Progenitor cell of endocrine pancreas (in vitro differentiated cells): ENCODE measurements at regions not wholly inside any gene's neighbourhood (a gene's known extent, or its start where the extent isn't known, plus 50 kb on each side); places are given as distances from the start of the nearest gene placed in this dataset.

Source experiments
- DNase-seq: peaks from one replicate; pipeline ENCODE4 v3.0.0; 2021; ENCODE audit warnings: low spot score; ENCODE audit not compliant: unreplicated experiment
- H3K27ac Mint-ChIP-seq: 2 replicates; pipeline ENCODE4 v1.8.0; 2021; ENCODE audit warnings: mild to moderate bottlenecking, moderate library complexity, mixed read lengths
- H3K27me3 Mint-ChIP-seq: 2 replicates; pipeline ENCODE4 v1.8.0; 2021; ENCODE audit warnings: mixed read lengths
- H3K36me3 Mint-ChIP-seq: 2 replicates; pipeline ENCODE4 v1.8.0; 2022; ENCODE audit warnings: mixed read lengths; ENCODE audit not compliant: insufficient read depth
- H3K4me1 Mint-ChIP-seq: 2 replicates; pipeline ENCODE4 v1.8.0; 2021; ENCODE audit warnings: low read depth, mixed read lengths
- H3K4me3 Mint-ChIP-seq: 2 replicates; pipeline ENCODE4 v1.8.0; 2021; ENCODE audit warnings: low read depth, mild to moderate bottlenecking, moderate library complexity, mixed read lengths
- H3K9me3 Mint-ChIP-seq: 2 replicates; pipeline ENCODE4 v1.8.0; 2021; ENCODE audit warnings: low read depth, mixed read lengths
- TF ChIP-seq, protein P1 (sequence below): fragments of 200-600 bp; sonication (generic); IDR thresholded peaks from one replicate; pipeline ENCODE4 v1.5.0; 2021; ENCODE audit warnings: antibody characterized with exemption, mild to moderate bottlenecking; ENCODE audit not compliant: unreplicated experiment

DNA sequence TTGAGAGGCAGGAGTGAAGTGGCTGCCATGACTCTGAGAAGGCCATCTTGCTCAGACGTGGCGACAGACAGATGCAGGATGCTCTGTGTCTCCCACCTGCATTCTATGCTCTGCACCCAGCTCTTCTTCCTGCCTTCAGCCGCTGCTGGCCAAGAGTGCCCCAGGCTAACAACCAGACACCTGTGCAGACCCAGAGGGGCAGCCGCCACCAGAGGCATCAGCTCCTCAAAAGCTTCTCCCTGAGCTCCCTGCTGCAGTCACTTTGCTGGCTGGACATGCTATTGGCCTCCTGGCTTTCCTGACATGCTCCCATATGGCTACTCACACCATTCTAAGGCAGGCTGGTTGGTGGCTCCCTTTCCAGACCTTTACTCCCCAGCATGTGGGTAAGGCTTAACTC is 70.6 kb upstream of the GRB10 start:
- H3K27me3 Mint-ChIP-seq = peaks cover 25% of the 10 kb centered on the region
- DNase-seq = no peak
- no peak overlapping the region for H3K4me3 Mint-ChIP-seq
- TF ChIP-seq, protein P1, sequence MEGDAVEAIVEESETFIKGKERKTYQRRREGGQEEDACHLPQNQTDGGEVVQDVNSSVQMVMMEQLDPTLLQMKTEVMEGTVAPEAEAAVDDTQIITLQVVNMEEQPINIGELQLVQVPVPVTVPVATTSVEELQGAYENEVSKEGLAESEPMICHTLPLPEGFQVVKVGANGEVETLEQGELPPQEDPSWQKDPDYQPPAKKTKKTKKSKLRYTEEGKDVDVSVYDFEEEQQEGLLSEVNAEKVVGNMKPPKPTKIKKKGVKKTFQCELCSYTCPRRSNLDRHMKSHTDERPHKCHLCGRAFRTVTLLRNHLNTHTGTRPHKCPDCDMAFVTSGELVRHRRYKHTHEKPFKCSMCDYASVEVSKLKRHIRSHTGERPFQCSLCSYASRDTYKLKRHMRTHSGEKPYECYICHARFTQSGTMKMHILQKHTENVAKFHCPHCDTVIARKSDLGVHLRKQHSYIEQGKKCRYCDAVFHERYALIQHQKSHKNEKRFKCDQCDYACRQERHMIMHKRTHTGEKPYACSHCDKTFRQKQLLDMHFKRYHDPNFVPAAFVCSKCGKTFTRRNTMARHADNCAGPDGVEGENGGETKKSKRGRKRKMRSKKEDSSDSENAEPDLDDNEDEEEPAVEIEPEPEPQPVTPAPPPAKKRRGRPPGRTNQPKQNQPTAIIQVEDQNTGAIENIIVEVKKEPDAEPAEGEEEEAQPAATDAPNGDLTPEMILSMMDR = no peak
- no peaks in the 10 kb centered on the region for H3K9me3 Mint-ChIP-seq
- H3K36me3 Mint-ChIP-seq = no peaks in the 10 kb centered on the region
- H3K4me1 Mint-ChIP-seq = peaks cover 5% of the 10 kb centered on the region
- H3K27ac Mint-ChIP-seq = no peak overlapping the region

- Mint-ChIP-seq H3K4me1 (peaks cover 5% of the 10 kb centered on the region), H3K27me3 (peaks cover 25% of the 10 kb centered on the region), H3K27ac (no peak overlapping the region), H3K36me3 (no peaks in the 10 kb centered on the region), H3K4me3 (no peak overlapping the region), H3K9me3 (no peaks in the 10 kb centered on the region)
- DNase-seq = no peak
- TF ChIP-seq, protein P1 = no peak
Observed at GRCh38 chr7:50852901-50853300, 70.2 kb upstream of the GRB10 start.

GRCh38 chr7:50851891-50852290 is 69.2 kb upstream of the GRB10 start:
- Mint-ChIP-seq H3K36me3 (no peaks in the 10 kb centered on the region), H3K27ac (no peak overlapping the region), H3K4me3 (no peak overlapping the region), H3K27me3 (peaks cover 20% of the 10 kb centered on the region), H3K4me1 (peaks cover 5% of the 10 kb centered on the region), H3K9me3 (no peaks in the 10 kb centered on the region)
- DNase-seq = no peak
- TF ChIP-seq, protein P1 = no peak

DNA sequence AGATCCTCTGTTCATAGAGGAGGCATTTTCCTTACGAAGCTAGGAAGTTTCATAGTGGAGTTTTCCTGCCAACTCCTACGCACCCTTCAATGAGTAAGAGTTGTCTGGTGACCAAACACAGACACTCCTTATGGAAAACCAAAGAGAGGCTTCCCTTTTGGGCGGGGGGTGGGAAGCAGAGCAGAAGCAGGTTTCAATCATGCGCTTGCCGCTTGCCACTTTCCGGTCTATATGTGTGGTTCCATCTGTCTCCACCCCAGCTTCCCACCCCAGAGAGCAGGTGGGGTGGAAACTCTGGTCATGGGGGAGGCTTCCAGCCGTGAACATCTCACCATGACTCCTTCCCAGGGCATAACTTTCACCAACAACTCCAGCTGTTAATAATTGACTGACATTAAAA is 68.8 kb upstream of the GRB10 start:
- TF ChIP-seq, protein P1 = no peak
- no peak overlapping the region for H3K27ac Mint-ChIP-seq
- H3K36me3 Mint-ChIP-seq = no peaks in the 10 kb centered on the region
- H3K4me1 Mint-ChIP-seq = peaks cover 5% of the 10 kb centered on the region
- no peak overlapping the region for H3K4me3 Mint-ChIP-seq
- no peaks in the 10 kb centered on the region for H3K9me3 Mint-ChIP-seq
- no peak for DNase-seq
- H3K27me3 Mint-ChIP-seq = peaks cover 20% of the 10 kb centered on the region

GRCh38 chr7:50849991-50850390 is 67.3 kb upstream of the GRB10 start:
- TF ChIP-seq, protein P1 = no peak
- no peak overlapping the region for H3K27ac Mint-ChIP-seq
- DNase-seq = no peak
- peaks cover 12% of the 10 kb centered on the region for H3K27me3 Mint-ChIP-seq
- peaks cover 6% of the 10 kb centered on the region for H3K9me3 Mint-ChIP-seq
- no peaks in the 10 kb centered on the region for H3K36me3 Mint-ChIP-seq
- H3K4me3 Mint-ChIP-seq = no peak overlapping the region
- H3K4me1 Mint-ChIP-seq = peaks cover 4% of the 10 kb centered on the region
